HG03175 (cell line): ENCODE measurements at regions not wholly inside any gene's neighbourhood (a gene's known extent, or its start where the extent isn't known, plus 50 kb on each side); places are given as distances from the start of the nearest gene placed in this dataset.

Experiments used
- ATAC-seq: cut with Tn5 transposase; IDR thresholded peaks from one replicate; pipeline ENCODE4 v1.9.1; 2021; ENCODE audit warnings: mild to moderate bottlenecking, moderate library complexity; ENCODE audit not compliant: unreplicated experiment

GRCh38 chr5:2307631-2308030 lies 424.9 kb upstream of the IRX4 start:
- no peak for ATAC-seq

DNA sequence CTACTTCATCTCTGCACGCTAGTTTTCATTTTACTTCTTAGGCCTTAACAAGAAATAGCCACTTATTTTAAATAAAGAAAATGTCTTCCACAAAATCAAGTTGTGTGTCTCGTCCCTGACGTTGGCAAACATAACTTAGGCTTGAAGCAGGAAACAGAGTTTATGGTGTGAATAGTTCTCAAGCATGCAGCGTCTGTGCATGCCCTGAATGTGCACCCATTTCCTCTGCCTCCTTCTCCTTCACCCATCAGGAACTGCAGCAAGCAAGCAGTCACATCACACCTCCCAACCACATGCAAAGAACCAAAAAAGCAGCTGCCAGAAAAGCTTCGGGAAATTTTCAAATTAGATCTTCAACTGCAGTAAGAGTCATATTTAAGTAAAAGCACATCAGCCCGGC lies 424.0 kb upstream of the IRX4 start:
- no peak for ATAC-seq

- ATAC-seq: no peak
These were observed 420.8 kb upstream of the IRX4 start for GRCh38 chr5:2303431-2304100.

- ATAC-seq: no peak
These were observed 419.4 kb upstream of the IRX4 start for GRCh38 chr5:2302169-2302568.

DNA sequence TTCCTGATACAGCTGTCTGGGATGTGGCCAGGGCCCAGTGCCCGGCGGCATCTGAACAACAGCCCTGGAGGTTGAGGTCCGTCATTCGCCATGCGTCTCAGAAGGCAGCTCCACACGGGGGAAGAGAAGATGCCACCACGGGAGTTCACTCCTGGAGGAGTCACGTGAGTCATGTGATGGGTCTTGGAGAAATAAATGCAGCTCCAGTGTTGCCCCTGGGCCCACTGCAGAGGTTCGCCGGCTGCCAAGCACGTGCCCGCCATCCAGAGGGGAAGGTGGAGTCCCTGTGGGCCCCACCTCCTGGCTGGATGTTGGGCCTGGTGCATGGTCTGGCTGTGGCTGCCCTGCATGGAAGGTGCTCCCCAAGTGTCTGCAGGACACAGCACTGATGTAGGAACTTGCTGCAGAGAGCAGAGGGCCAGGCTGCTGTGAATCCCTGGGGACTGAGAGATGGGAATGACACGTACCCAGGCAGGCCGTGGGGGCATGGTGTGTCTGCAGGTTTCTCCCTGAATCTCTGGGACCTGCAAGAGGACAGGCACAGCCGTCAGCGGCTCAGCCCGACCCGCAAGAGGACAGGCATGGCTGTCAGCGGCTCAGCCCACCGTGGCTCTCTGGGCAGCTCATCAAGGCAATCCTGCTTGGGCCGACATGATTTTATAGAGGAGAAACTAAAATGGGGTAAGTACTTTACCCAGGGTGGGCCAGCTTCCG lies 418.3 kb upstream of the IRX4 start:
- no peak for ATAC-seq

GRCh38 chr5:2300421-2300820 lies 417.7 kb upstream of the IRX4 start:
- ATAC-seq: no peak

GRCh38 chr5:2299388-2300220 lies 416.9 kb upstream of the IRX4 start:
- ATAC-seq: no peak

- no peak for ATAC-seq
These were observed 416.1 kb upstream of the IRX4 start for GRCh38 chr5:2298781-2299180.

DNA sequence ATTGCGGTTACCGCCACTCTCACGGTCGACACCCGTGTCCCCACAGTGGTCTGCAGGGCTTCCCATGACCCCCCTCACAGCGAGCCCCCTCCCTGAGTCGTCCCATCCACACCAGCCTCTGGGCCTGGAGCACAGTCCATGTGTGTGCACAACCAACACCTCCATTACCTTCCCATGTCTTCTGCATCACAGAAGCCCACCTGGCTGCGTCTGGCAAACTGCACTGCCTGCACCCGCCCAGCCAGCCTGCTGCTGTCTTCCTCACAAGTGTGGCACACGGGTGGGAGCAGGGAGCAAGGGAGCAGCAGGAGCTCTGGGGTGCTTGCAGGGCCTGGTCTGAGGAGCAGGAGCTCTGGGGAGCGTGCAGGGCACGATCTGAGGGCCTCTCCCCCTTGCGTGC lies 415.3 kb upstream of the IRX4 start:
- no peak for ATAC-seq

GRCh38 chr5:2295476-2295875 lies 412.8 kb upstream of the IRX4 start:
- no peak for ATAC-seq

GRCh38 chr5:2293906-2294305 lies 411.2 kb upstream of the IRX4 start:
- no peak for ATAC-seq

DNA sequence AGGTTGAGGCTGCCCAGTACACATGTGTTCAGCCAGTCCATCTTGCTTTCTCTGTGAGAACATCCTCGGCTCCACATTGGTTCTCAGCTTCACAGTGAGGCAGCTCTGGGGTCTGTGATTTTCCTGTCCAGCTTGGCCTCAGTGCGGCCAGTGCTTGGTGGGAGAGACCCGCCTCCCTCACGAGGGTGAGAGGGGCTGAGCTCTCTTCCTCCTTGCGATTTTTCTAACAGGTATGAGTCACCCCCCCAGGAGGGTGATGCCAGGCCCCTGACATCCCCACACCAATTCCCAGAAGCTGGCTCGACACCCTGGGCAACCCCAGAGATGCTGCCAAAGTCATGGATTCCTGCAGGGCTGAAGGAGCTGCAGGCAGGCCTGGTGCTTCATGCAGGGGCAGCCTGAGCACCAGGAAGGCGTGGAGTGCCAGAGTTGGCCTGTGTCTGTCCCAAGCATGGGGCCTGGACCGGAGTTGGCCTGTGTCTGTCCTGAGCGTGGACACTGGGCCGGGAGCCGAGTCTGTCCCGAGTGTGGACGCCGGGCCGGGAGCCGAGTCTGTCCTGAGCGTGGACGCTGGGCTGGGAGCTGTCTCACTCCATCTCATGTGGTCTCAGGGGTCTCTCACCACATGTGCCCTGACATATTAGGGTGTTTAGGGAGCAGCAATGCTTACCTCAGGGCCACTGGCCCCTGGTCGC lies 408.6 kb upstream of the IRX4 start:
- ATAC-seq: no peak

GRCh38 chr5:2289380-2289779 lies 406.7 kb upstream of the IRX4 start:
- ATAC-seq: no peak

DNA sequence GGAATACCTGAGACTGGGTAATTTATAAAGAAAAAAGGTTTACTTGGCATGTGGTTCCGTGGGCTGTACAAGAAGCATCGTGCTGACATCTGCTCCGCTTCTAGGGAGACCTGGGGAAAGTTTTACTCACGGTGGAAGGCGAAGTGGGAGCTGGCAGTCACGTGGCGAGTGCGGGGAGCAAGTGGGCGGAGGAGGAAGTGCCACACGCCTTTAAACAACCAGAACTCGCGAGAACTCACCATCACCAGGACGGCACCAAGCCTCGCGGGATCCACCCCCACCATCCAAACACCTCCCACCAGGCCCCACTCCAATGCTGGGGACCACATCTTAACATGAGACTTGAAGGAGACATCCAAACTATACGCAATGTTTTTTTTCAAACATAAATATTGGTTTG lies 406.2 kb upstream of the IRX4 start:
- ATAC-seq: no peak

DNA sequence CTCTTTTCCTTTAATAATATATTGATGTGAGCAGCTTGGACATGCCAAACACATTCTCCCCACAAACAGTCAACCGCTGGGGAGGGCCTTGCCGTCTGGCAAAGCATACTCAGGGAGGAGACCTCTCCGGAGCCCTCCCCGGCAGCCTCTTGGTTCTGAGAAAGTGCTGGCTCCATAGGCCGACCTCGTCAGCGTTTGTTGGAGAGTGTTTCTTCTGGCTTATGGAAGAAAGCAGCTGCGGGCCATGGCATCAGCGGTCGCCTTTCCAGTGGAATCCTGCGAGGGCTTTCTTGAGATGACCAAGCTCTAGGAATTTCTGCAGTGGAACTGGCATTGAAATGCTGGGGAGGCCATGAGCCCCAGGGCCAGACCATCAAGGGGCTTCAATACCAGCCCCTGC lies 405.7 kb upstream of the IRX4 start:
- ATAC-seq: no peak

DNA sequence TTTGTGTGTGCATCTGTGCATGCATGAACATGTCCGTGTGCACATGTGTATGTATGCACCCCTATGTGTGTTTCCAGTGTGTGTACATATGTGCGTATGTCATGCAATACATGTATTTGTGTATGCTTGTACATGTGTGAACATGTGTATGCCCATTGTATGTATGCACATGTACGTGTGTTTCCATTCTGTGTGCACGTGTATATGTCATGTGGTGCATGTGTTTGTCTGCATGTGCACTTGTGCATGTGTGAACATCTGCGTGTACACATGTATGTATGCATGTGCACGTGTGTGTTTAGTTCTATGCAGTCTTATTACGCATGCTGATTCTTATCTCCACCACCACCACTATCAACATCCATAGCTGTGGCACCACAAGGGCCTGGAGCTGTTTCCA lies 403.5 kb upstream of the IRX4 start:
- no peak for ATAC-seq

DNA sequence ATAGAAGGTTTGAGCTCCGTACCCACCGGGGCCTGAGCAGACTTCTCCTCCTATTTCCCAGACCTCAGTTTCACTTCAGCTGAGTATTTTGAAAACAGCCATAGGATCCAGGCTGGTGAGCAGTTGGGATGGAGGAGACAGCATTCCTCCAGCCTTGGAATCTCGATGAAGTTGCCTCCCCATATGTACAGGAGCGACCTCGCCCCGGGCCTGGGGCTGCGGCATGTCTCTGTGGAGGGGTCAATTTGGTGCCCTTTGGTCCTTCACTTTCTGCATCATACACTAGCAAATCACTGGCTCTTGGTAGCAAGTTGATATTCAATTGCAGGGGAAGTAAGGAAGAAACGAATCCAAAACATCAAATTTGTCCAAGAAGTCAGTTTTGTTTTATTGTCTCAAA lies 402.0 kb upstream of the IRX4 start:
- no peak for ATAC-seq

DNA sequence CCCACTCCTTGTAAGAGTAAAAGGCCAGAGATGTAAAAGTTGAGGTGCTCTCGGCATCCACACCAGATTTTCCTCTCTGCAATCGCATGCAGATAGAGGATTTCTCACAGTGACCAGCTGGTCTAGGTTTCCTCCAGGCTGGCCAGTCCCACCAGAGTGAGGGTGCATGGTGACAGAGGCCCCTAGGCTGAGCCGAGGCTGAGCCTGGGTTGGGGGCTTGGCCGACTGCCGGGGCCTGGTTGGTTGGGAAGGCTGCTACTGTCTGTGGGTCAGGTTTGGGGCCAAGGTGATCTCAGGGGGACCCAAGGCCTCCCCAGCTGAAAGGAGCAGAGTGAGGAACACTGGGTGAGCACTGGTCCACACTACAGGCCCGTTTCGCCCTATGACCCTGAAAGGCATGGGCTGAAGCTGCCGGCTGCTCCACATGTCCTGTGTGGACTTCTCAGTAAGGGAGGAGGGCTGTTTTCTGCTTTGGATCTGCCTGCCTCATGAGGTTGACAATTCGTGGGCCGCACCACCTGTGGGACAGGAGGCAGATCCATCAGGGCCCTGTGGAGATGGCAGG lies 400.8 kb upstream of the IRX4 start:
- no peak for ATAC-seq

DNA sequence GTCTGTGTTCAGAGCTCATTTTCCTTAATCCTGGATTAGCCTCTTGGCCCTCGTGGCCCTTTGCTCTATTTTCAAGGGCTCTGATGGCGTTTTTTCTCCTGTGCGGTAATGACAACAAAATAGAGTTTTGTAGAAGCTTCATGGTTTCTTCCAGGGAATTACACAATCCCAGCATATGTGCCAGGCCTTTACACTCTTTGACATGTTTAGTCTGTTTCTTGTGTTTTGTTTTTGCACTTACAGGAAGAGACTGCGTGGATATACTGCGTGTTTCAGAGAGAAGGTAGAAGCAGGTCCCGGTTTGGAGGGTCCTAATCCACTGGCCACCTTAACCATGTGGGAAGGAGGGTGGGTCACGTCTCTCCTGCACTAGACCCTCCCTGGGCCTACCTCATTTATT lies 400.2 kb upstream of the IRX4 start:
- ATAC-seq: no peak

GRCh38 chr5:2282034-2282690 lies 399.4 kb upstream of the IRX4 start:
- ATAC-seq: no peak

- ATAC-seq: no peak
These were observed 398.7 kb upstream of the IRX4 start for GRCh38 chr5:2281446-2281845.
